B cell (primary cell): ENCODE measurements at regions not wholly inside any gene's neighbourhood (a gene's known extent, or its start where the extent isn't known, plus 50 kb on each side); places are given as distances from the start of the nearest gene placed in this dataset.

Experiments
- ATAC-seq: fragments of 200-7000 bp; cut with Tn5 transposase; one replicate; pipeline ENCODE4 v1.10.0; 2021; ENCODE audit warnings: low read depth, mild to moderate bottlenecking, moderate number of reproducible peaks, moderate library complexity
- CTCF ChIA-PET: fragments of 350-600 bp; sonication (Branson Sonifier 250); formaldehyde crosslinking; loops from one replicate; lab custom pipeline; 2021; ENCODE audit warnings: antibody characterized with exemption, inconsistent platforms; lab: Charles Lee
- POLR2A ChIA-PET: fragments of 350-600 bp; sonication (Branson Sonifier 250); formaldehyde crosslinking; loops from one replicate; lab custom pipeline; 2021; ENCODE audit warnings: antibody characterized with exemption; lab: Charles Lee
- DNase-seq: peaks from one replicate; pipeline ENCODE4 v3.0.0; 2013
- H2AFZ ChIP-seq: 2 replicates; pipeline ENCODE4 v1.6.1; 2012; ENCODE audit warnings: mild to moderate bottlenecking, low read depth, low read length; ENCODE audit not compliant: insufficient read depth, poor library complexity, severe bottlenecking
- H3K27ac ChIP-seq, 2 donors: 1 replicate in 1 of 2; 2 replicates in 1 of 2; pipeline ENCODE4 v1.5.1; 2012 to 2013; ENCODE audit warnings: low read length in 2 of 2, mild to moderate bottlenecking in 2 of 2, moderate library complexity in 1 of 2
- H3K27me3 ChIP-seq, 4 experiments: fragments of 200-600 bp in 1 of 4; sonication (generic) in 1 of 4; replicated peaks in 1 of 4; 1 replicate in 2 of 4; 2 replicates in 2 of 4; pipeline versions ENCODE4 v1.6.1 to v1.7.0; 2013 to 2016; ENCODE audit warnings: low read length in 3 of 4, mild to moderate bottlenecking in 2 of 4, mixed read lengths in 1 of 4, moderate library complexity in 1 of 4; ENCODE audit not compliant: insufficient read depth in 4 of 4, control insufficient read depth in 3 of 4; ENCODE audit errors: control extremely low read depth in 1 of 4
- H3K36me3 ChIP-seq, 2 experiments: replicated peaks in 1 of 2; 1 replicate in 1 of 2; 2 replicates in 1 of 2; pipeline versions ENCODE4 v1.6.1 to v1.7.1; 2013; ENCODE audit warnings: low read length in 1 of 2; ENCODE audit not compliant: insufficient read depth in 2 of 2, control insufficient read depth in 1 of 2; ENCODE audit errors: control extremely low read depth in 1 of 2, extremely low read depth in 1 of 2
- H3K4me1 ChIP-seq, 2 donors: fragments of 200-600 bp in 1 of 2; sonication (generic) in 1 of 2; 1 replicate in 1 of 2; 2 replicates in 1 of 2; pipeline versions ENCODE4 v1.5.1 to v1.6.1; 2013 to 2017; ENCODE audit warnings: low read length in 2 of 2; ENCODE audit not compliant: control insufficient read depth in 2 of 2, insufficient read depth in 2 of 2
- H3K4me2 ChIP-seq: replicated peaks from 2 replicates; pipeline ENCODE3; 2012; ENCODE audit warnings: mild to moderate bottlenecking, low read depth, low read length; ENCODE audit not compliant: poor library complexity, severe bottlenecking
- H3K4me3 ChIP-seq, 5 experiments: fragments of 200-600 bp in 1 of 5; sonication (generic) in 1 of 5; 1 replicate in 3 of 5; 2 replicates in 2 of 5; pipeline versions ENCODE4 v1.5.1 to v1.7.0; 2011 to 2016; ENCODE audit warnings: low read length in 4 of 5, mild to moderate bottlenecking in 4 of 5, low read depth in 2 of 5, control low read depth in 1 of 5, moderate library complexity in 1 of 5; ENCODE audit not compliant: insufficient read depth in 1 of 5; ENCODE audit errors: control extremely low read depth in 1 of 5, extremely low read depth in 1 of 5
- H3K79me2 ChIP-seq: fragments of 200-600 bp; sonication (generic); one replicate; pipeline ENCODE4 v1.6.0; 2016; ENCODE audit warnings: low read length; ENCODE audit not compliant: control insufficient read depth, insufficient read depth
- H3K9ac ChIP-seq: fragments of 200-600 bp; sonication (generic); 2 replicates; pipeline ENCODE4 v1.6.1; 2017; ENCODE audit warnings: mild to moderate bottlenecking, low read length, moderate library complexity
- H3K9me3 ChIP-seq, 3 donors: one replicate each; pipeline versions ENCODE4 v1.6.1 to v1.7.1; 2013; ENCODE audit warnings: low read length in 2 of 3; ENCODE audit not compliant: control insufficient read depth in 2 of 3, insufficient read depth in 1 of 3; ENCODE audit errors: control extremely low read depth in 1 of 3
- H4K20me1 ChIP-seq: 2 replicates; pipeline ENCODE4 v1.6.0; 2012; ENCODE audit warnings: mild to moderate bottlenecking, low read length; ENCODE audit not compliant: insufficient read depth, control insufficient read depth, poor library complexity, severe bottlenecking
- H3K27ac Mint-ChIP-seq: one replicate; pipeline ENCODE4 v1.8.0; 2021; ENCODE audit warnings: mixed read lengths
- H3K27me3 Mint-ChIP-seq: one replicate; pipeline ENCODE4 v1.8.0; 2021; ENCODE audit warnings: mixed read lengths
- H3K4me1 Mint-ChIP-seq: one replicate; pipeline ENCODE4 v1.8.0; 2021; ENCODE audit warnings: mixed read lengths
- H3K4me3 Mint-ChIP-seq: one replicate; pipeline ENCODE4 v1.8.0; 2021; ENCODE audit warnings: mixed read lengths
- H3K9me3 Mint-ChIP-seq: one replicate; pipeline ENCODE4 v1.8.0; 2022; ENCODE audit warnings: mixed read lengths; ENCODE audit not compliant: insufficient read depth
- EZH2 ChIP-seq: IDR thresholded peaks from 2 replicates; pipeline ENCODE4 v1.6.1; 2012; ENCODE audit warnings: borderline replicate concordance, low read depth, mild to moderate bottlenecking, moderate library complexity, low read length; ENCODE audit not compliant: insufficient read depth, poor library complexity, severe bottlenecking
- WGBS: methylation state at CpG from one replicate; pipeline ENCODE4 v1.1.5; 2013; ENCODE audit warnings: missing lambda C conversion rate; ENCODE audit not compliant: insufficient coverage; 5-methylcytosine and 5-hydroxymethylcytosine counted together
- intact Hi-C: fragments of 100-400 bp; cut with micrococcal nuclease; formaldehyde crosslinking; loops from one replicate; pipeline ENCODE4 v1.10.0; 2022
- TF ChIP-seq, protein P1 (sequence below): fragments of 200-600 bp; IDR thresholded peaks from one replicate; pipeline ENCODE4 v1.8.0; 2022; ENCODE audit warnings: antibody characterized with exemption, mild to moderate bottlenecking

DNA sequence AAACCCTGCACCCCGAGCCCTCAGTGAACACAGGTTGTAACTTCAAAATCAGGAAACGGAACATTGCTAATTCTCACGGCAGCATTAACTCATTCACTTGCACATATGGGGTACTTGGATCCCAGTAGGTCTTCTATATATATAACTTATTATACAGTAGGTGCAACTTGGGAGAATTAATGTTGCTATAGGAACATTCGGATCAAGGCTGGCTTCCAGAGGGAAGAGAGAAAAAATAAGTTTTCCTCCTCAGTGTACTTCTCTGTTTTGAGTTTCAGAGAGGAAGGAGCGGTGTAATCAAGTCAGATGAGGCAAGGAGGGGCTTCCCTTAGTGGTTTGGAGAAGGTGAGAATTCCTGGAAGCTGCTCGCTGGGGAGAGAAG, 90.9 kb upstream of the ZNF507 start:
- no peak overlapping the region for H3K9ac ChIP-seq
- CTCF ChIA-PET = no interaction called here
- H3K4me2 ChIP-seq = no peak overlapping the region
- TF ChIP-seq, protein P1, sequence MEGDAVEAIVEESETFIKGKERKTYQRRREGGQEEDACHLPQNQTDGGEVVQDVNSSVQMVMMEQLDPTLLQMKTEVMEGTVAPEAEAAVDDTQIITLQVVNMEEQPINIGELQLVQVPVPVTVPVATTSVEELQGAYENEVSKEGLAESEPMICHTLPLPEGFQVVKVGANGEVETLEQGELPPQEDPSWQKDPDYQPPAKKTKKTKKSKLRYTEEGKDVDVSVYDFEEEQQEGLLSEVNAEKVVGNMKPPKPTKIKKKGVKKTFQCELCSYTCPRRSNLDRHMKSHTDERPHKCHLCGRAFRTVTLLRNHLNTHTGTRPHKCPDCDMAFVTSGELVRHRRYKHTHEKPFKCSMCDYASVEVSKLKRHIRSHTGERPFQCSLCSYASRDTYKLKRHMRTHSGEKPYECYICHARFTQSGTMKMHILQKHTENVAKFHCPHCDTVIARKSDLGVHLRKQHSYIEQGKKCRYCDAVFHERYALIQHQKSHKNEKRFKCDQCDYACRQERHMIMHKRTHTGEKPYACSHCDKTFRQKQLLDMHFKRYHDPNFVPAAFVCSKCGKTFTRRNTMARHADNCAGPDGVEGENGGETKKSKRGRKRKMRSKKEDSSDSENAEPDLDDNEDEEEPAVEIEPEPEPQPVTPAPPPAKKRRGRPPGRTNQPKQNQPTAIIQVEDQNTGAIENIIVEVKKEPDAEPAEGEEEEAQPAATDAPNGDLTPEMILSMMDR = no peak
- TF ChIP-seq EZH2 = no peak
- no peak overlapping the region for H3K27ac ChIP-seq
- Mint-ChIP-seq H3K4me1 (no peaks in the 10 kb centered on the region), H3K9me3 (no peaks in the 10 kb centered on the region), H3K27ac (no peak overlapping the region), H3K4me3 (no peak overlapping the region), H3K27me3 (no peaks in the 10 kb centered on the region)
- H3K9me3 ChIP-seq = peaks cover 0 to 13% (median 0%) of the 10 kb centered on the region in 3 donors
- no peak overlapping the region for H2AFZ ChIP-seq
- H3K27me3 ChIP-seq = peaks cover 0 to 5% (median 0%) of the 10 kb centered on the region in 4 experiments
- H3K79me2 ChIP-seq = no peaks in the 10 kb centered on the region
- 27% methylated on average over 3 of the region's 6 CpGs for WGBS
- no peaks in the 10 kb centered on the region for H3K36me3 ChIP-seq
- DNase-seq (no peak), ATAC-seq (no peak)
- no peak overlapping the region for H3K4me3 ChIP-seq
- no peaks in the 10 kb centered on the region for H3K4me1 ChIP-seq
- intact Hi-C loops = no loop called here
- H4K20me1 ChIP-seq = no peaks in the 10 kb centered on the region
- POLR2A ChIA-PET = no interaction called here

DNA sequence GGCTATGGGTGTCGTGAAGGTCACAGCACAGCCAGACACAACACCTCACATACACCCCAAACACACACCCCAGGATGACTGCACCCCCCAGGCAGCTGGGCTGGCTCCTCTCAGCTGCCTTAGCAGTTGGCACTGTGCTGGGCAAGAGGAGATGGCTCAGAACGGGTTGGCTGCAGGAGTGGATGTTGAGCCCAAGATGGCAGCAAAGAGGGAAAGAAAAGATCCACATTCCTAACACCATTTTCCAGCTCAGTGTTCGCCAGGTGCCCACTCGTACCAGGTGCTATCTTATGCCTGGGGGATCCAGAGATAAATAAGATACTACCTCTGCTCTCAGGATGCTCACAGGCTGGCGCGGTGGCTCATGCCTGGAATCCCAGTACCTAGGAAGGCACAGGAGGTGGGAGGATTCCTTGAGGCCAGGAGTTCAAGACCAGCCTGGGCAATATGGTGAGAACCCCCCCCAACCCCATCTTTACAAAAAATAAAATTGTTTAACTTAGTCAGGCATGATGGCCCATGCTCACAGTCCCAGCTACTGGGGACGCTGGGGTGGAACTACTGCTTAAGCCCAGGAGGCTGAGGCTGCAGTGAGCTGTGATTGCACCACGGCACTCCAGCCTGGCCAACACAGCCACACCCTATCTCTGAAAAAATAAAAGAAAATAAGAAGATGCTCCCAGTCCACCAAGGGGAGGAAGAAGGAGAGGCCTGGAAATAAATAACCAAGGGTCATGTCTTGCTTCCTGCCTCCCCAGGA, 89.7 kb upstream of the ZNF507 start:
- H3K27ac ChIP-seq = no peak overlapping the region
- Mint-ChIP-seq H3K27me3 (no peaks in the 10 kb centered on the region), H3K9me3 (peaks cover 4% of the 10 kb centered on the region), H3K4me1 (no peaks in the 10 kb centered on the region), H3K4me3 (no peak overlapping the region), H3K27ac (no peak overlapping the region)
- no peaks in the 10 kb centered on the region for H3K4me1 ChIP-seq
- intact Hi-C loops = no loop called here
- H3K9me3 ChIP-seq = peaks cover 0 to 13% (median 3%) of the 10 kb centered on the region in 3 donors
- H3K79me2 ChIP-seq = no peaks in the 10 kb centered on the region
- DNase-seq (no peak), ATAC-seq (no peak)
- H4K20me1 ChIP-seq = no peaks in the 10 kb centered on the region
- no peak overlapping the region for H3K9ac ChIP-seq
- WGBS = 61% methylated on average over 2 of the region's 8 CpGs
- H3K36me3 ChIP-seq = no peaks in the 10 kb centered on the region
- CTCF ChIA-PET = interaction anchor here (1.0 kb wide), 1 partner anchor 31 kb away, joined by 3 read pairs; no protein-coding TSS in a partner anchor
- no peak overlapping the region for H2AFZ ChIP-seq
- no peak overlapping the region for H3K4me2 ChIP-seq
- TF ChIP-seq, protein P1 = no peak
- no peak for TF ChIP-seq EZH2
- H3K4me3 ChIP-seq = no peak overlapping the region
- peaks cover 0 to 5% (median 0%) of the 10 kb centered on the region in 4 experiments for H3K27me3 ChIP-seq
- POLR2A ChIA-PET = no interaction called here
